ENCODE measurements at regions not wholly inside any gene's neighbourhood (a gene's known extent, or its start where the extent isn't known, plus 50 kb on each side); places are given as distances from the start of the nearest gene placed in this dataset.

- TF ChIP-seq CTCF (IDR thresholded peaks at IDR 0.05) (no peak), POLR2A (IDR thresholded peaks at IDR 0.05) (no peak)
Observed at GRCh38 chr2:129180124-129180716, 799.2 kb upstream of the RAB6C start.

Measured in right lobe of liver (tissue), 4 donors.